ENCODE measurements at regions not wholly inside any gene's neighbourhood (a gene's known extent, or its start where the extent isn't known, plus 50 kb on each side); places are given as distances from the start of the nearest gene placed in this dataset.

- TF ChIP-seq POLR2A (IDR thresholded peaks at IDR 0.05; ENCODE audit: low read length) (no peak), REST (IDR thresholded peaks at IDR 0.05) (no peak), CTCF (IDR thresholded peaks at IDR 0.05) (no peak), BCL3 (IDR thresholded peaks at IDR 0.05) (no peak), TFCP2L1 (CRISPR knock-in tag; IDR thresholded peaks at IDR 0.05) (no peak)
Measured at GRCh38 chr12:67780580-67781084, 132.1 kb downstream of the DYRK2 start.

Data from A549 (cell line).